SK-N-SH (cell line): ENCODE measurements at regions not wholly inside any gene's neighbourhood (a gene's known extent, or its start where the extent isn't known, plus 50 kb on each side); places are given as distances from the start of the nearest gene placed in this dataset.

Experiments
- CTCF ChIA-PET: fragments of 300-600, 350-600 bp; formaldehyde crosslinking; extraction: SDS; loops from one replicate; lab custom pipeline; 2021; lab: Yijun Ruan, JAX
- POLR2A ChIA-PET: fragments of 350-600 bp; sonication (Branson Sonifier 250); formaldehyde crosslinking; extraction: SDS; loops from one replicate; lab custom pipeline; 2020; ENCODE audit warnings: antibody characterized with exemption, inconsistent platforms; lab: Yijun Ruan, JAX
- DNase-seq: peaks from one replicate; pipeline ENCODE4 v3.0.0; 2012
- H2AFZ ChIP-seq: fragments of 200-600 bp; sonication (generic); 2 replicates; pipeline ENCODE4 v1.8.1; 2016; ENCODE audit warnings: antibody characterized with exemption, mild to moderate bottlenecking, low read depth
- H3F3A ChIP-seq: fragments of 200-600 bp; sonication (generic); replicated peaks from 2 replicates; pipeline ENCODE3; 2016; ENCODE audit warnings: antibody characterized with exemption, mild to moderate bottlenecking; ENCODE audit not compliant: insufficient read depth
- H3K27ac ChIP-seq, 2 experiments: fragments of 200-500 bp in 1 of 2; fragments of 200-600 bp in 1 of 2; sonication (Bioruptor generic) in 1 of 2; sonication (generic), shearing (Covaris generic) in 1 of 2; 2 replicates each; pipeline versions ENCODE4 v1.5.1 to v1.6.1; 2014 to 2016; ENCODE audit warnings: low read depth in 2 of 2, inconsistent platforms in 1 of 2, low read length in 1 of 2, mild to moderate bottlenecking in 1 of 2, mixed read lengths in 1 of 2
- H3K27me3 ChIP-seq: fragments of 200-600 bp; sonication (generic), shearing (Covaris generic); 2 replicates; pipeline ENCODE4 v1.6.1; 2016; ENCODE audit warnings: mixed run types; ENCODE audit not compliant: insufficient read depth
- H3K36me3 ChIP-seq, 2 experiments: fragments of 200-500 bp in 1 of 2; fragments of 200-600 bp in 1 of 2; sonication (Bioruptor generic) in 1 of 2; sonication (generic) in 1 of 2; replicated peaks in 1 of 2; 2 replicates each; pipeline versions ENCODE3 to v1.5.1; 2014 to 2016; ENCODE audit warnings: low read length in 1 of 2, mild to moderate bottlenecking in 1 of 2; ENCODE audit not compliant: insufficient read depth in 2 of 2, control insufficient read depth in 1 of 2
- H3K4me1 ChIP-seq, 2 experiments: fragments of 200-500 bp in 1 of 2; fragments of 200-600 bp in 1 of 2; sonication (Bioruptor generic) in 1 of 2; sonication (generic), shearing (Covaris generic) in 1 of 2; 2 replicates each; pipeline versions ENCODE4 v1.5.1 to v1.6.1; 2014 to 2016; ENCODE audit warnings: low read depth in 1 of 2, low read length in 1 of 2, mixed run types in 1 of 2; ENCODE audit not compliant: insufficient read depth in 2 of 2, control insufficient read depth in 1 of 2
- H3K4me2 ChIP-seq: fragments of 200-600 bp; sonication (generic), shearing (Covaris generic); 2 replicates; pipeline ENCODE4 v1.6.1; 2017; ENCODE audit warnings: mixed run types
- H3K4me3 ChIP-seq, 2 experiments: fragments of 200-500 bp in 1 of 2; fragments of 200-600 bp in 1 of 2; sonication (Bioruptor generic) in 1 of 2; sonication (generic), shearing (Covaris generic) in 1 of 2; 2 replicates each; pipeline versions ENCODE4 v1.5.1 to v1.8.1; 2014 to 2016; ENCODE audit warnings: low read depth in 2 of 2, inconsistent platforms in 1 of 2, low read length in 1 of 2, mild to moderate bottlenecking in 1 of 2, mixed read lengths in 1 of 2, moderate library complexity in 1 of 2
- H3K79me2 ChIP-seq: fragments of 200-600 bp; sonication (generic); 2 replicates; pipeline ENCODE4 v1.8.1; 2017; ENCODE audit warnings: mild to moderate bottlenecking; ENCODE audit not compliant: insufficient read depth
- H3K9ac ChIP-seq: fragments of 200-600 bp; sonication (generic); 2 replicates; pipeline ENCODE4 v1.6.1; 2017; ENCODE audit warnings: mixed run types
- H3K9me2 ChIP-seq: fragments of 200-600 bp; sonication (generic); 2 replicates; pipeline ENCODE4 v1.6.1; 2017; ENCODE audit warnings: mixed run types
- H3K9me3 ChIP-seq: fragments of 200-600 bp; sonication (generic); 2 replicates; pipeline ENCODE4 v1.6.1; 2017; ENCODE audit warnings: mixed run types, mild to moderate bottlenecking, moderate library complexity
- H4K20me1 ChIP-seq: fragments of 200-600 bp; sonication (generic); 2 replicates; pipeline ENCODE4 v1.6.1; 2017; ENCODE audit warnings: mild to moderate bottlenecking, mixed run types; ENCODE audit not compliant: insufficient read depth
- EZH2phosphoT487 ChIP-seq: fragments of 200-600 bp; sonication (generic); IDR thresholded peaks from 2 replicates; pipeline ENCODE4 v1.6.1; 2017; ENCODE audit warnings: low read depth, mixed run types, mild to moderate bottlenecking, antibody characterized with exemption, moderate library complexity, borderline replicate concordance
- FOSL2 ChIP-seq: IDR thresholded peaks from 2 replicates; pipeline ENCODE4 v1.4.0; 2012; ENCODE audit warnings: low read depth, mild to moderate bottlenecking, moderate library complexity, borderline replicate concordance
- FOXJ3 ChIP-seq: sonication (generic); formaldehyde crosslinking; IDR thresholded peaks from 2 replicates; pipeline ENCODE4 v1.5.1; 2020; ENCODE audit warnings: mild to moderate bottlenecking, missing genetic modification reagents
- IRF3 ChIP-seq: fragments of 150-350 bp; IDR thresholded peaks from 2 replicates; pipeline ENCODE4 v1.6.1; 2016; ENCODE audit warnings: mild to moderate bottlenecking, low read depth, low read length
- PBX3 ChIP-seq: IDR thresholded peaks from 2 replicates; pipeline ENCODE4; 2012
- POLR2AphosphoS5 ChIP-seq: IDR thresholded peaks from 2 replicates; pipeline ENCODE4 v1.6.1; 2012; ENCODE audit warnings: low read depth, low read length
- RCOR1 ChIP-seq: fragments of 150-350 bp; IDR thresholded peaks from 2 replicates; pipeline ENCODE4 v1.6.1; 2017; ENCODE audit warnings: antibody characterized with exemption, low read length
- RXRA ChIP-seq: IDR thresholded peaks from 2 replicates; pipeline ENCODE4 v1.4.0; 2012; ENCODE audit warnings: low read depth, mild to moderate bottlenecking, borderline replicate concordance
- SMC3 ChIP-seq: IDR thresholded peaks from 2 replicates; pipeline ENCODE4 v1.6.1; 2012; ENCODE audit warnings: low read depth, low read length, improper control_type of control experiment
- TCF12 ChIP-seq: IDR thresholded peaks from 2 replicates; pipeline ENCODE4 v1.4.0; 2012
- TEAD4 ChIP-seq: IDR thresholded peaks from 2 replicates; pipeline ENCODE4 v1.4.0; 2012; ENCODE audit warnings: mild to moderate bottlenecking, borderline replicate concordance; ENCODE audit not compliant: insufficient read depth
- WGBS: methylation state at CpG from one replicate; pipeline ENCODE4 v1.1.6; 2017; ENCODE audit warnings: low lambda C conversion rate; 5-methylcytosine and 5-hydroxymethylcytosine counted together
- TF ChIP-seq, protein P1 (sequence below): IDR thresholded peaks from 2 replicates; pipeline ENCODE4 v1.4.0; 2012; ENCODE audit warnings: low read depth
- TF ChIP-seq, protein P2 (sequence below): fragments of 150-350 bp; IDR thresholded peaks from 2 replicates; pipeline ENCODE4 v1.6.1; 2017; ENCODE audit warnings: antibody characterized with exemption, low read length, low read depth, borderline replicate concordance

- Histone ChIP-seq H3K4me3 (no peak overlapping the region), H3K4me1 (no peaks in the 10 kb centered on the region; a peak in 1 of 4 replicates), H3K27ac (no peak overlapping the region), H3K9me2 (no peaks in the 10 kb centered on the region), H3K36me3 (no peaks in the 10 kb centered on the region), H3F3A (no peaks in the 10 kb centered on the region), H4K20me1 (no peaks in the 10 kb centered on the region), H3K9ac (no peak overlapping the region), H2AFZ (no peak overlapping the region), H3K79me2 (no peaks in the 10 kb centered on the region), H3K27me3 (no peaks in the 10 kb centered on the region), H3K4me2 (no peak overlapping the region), H3K9me3 (no peaks in the 10 kb centered on the region)
- no peak for DNase-seq
- TF ChIP-seq PBX3 (no peak), TEAD4 (no peak), RCOR1 (no peak), FOSL2 (no peak), SMC3 (no peak), POLR2AphosphoS5 (no peak), IRF3 (no peak)
- TF ChIP-seq, protein P1, sequence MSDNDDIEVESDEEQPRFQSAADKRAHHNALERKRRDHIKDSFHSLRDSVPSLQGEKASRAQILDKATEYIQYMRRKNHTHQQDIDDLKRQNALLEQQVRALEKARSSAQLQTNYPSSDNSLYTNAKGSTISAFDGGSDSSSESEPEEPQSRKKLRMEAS = no peak
- ChIA-PET POLR2A (no interaction called here), CTCF (interaction anchor here (1.0 to 1.5 kb wide), 3 partner anchors 9 to 435 kb away, joined by 3 to 4 read pairs (median 4); no protein-coding TSS in a partner anchor)
- 69% methylated on average over 4 of the region's 4 CpGs for WGBS
Measured at GRCh38 chr1:208772891-208773290, 528.7 kb upstream of the PLXNA2 start.

DNA sequence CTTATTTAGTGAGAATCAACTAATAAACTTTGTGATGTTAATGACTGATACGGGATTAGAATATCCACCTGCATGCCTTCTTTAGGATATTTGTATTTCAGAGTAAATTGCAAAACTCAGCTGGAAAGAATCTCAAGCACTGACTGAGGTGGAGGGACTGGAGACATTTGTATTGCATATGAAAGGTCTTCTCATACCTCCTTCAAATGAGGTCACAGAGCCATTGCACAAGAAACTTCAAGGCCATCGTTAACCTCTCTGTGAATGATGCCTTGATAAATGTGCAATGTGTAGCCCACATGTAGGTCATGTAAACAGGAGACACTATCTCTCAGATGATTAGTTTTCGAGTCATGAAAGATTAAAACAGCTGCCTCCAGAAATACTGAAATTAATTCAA, 531.7 kb upstream of the PLXNA2 start:
- no peak for DNase-seq
- no peak overlapping the region for H3K4me2 ChIP-seq
- CTCF ChIA-PET = interaction anchor here (0.6 to 0.7 kb wide), 3 partner anchors 40 to 109 kb away, joined by 3 to 4 read pairs (median 3); no protein-coding TSS in a partner anchor
- WGBS = 45% methylated on average over 3 of the region's 3 CpGs
- H3K27me3 ChIP-seq = no peaks in the 10 kb centered on the region
- no peaks in the 10 kb centered on the region for H4K20me1 ChIP-seq
- no peak overlapping the region for H2AFZ ChIP-seq
- TF ChIP-seq POLR2AphosphoS5 = no peak
- no peak for TF ChIP-seq TCF12
- no peak for TF ChIP-seq RCOR1
- no peak for TF ChIP-seq FOXJ3 (CRISPR knock-in tag)
- TF ChIP-seq, protein P2, sequence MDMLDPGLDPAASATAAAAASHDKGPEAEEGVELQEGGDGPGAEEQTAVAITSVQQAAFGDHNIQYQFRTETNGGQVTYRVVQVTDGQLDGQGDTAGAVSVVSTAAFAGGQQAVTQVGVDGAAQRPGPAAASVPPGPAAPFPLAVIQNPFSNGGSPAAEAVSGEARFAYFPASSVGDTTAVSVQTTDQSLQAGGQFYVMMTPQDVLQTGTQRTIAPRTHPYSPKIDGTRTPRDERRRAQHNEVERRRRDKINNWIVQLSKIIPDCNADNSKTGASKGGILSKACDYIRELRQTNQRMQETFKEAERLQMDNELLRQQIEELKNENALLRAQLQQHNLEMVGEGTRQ = no peak
- TF ChIP-seq RXRA = no peak
- TF ChIP-seq EZH2phosphoT487 = no peak
- TF ChIP-seq, all 33 proteins: peak for 0
- no peaks in the 10 kb centered on the region for H3K9me2 ChIP-seq
- H3K9ac ChIP-seq = no peak overlapping the region
- no peak overlapping the region for H3K4me3 ChIP-seq
- H3K36me3 ChIP-seq = no peaks in the 10 kb centered on the region
- POLR2A ChIA-PET = no interaction called here
- H3F3A ChIP-seq = no peaks in the 10 kb centered on the region
- H3K9me3 ChIP-seq = no peaks in the 10 kb centered on the region
- no peaks in the 10 kb centered on the region; a peak in 1 of 4 replicates for H3K4me1 ChIP-seq
- no peaks in the 10 kb centered on the region for H3K79me2 ChIP-seq
- H3K27ac ChIP-seq = no peak overlapping the region
